PC-9 (cell line): ENCODE measurements at regions not wholly inside any gene's neighbourhood (a gene's known extent, or its start where the extent isn't known, plus 50 kb on each side); places are given as distances from the start of the nearest gene placed in this dataset.

Experiments used
- BruUV-seq: library from RNA; stranded (reverse); fragments of 400-500 nt; replicated peaks from 2 replicates; lab custom pipeline; 2021; lab: Mats Ljungman, UMichigan
- CTCF ChIA-PET: fragments of 300-600 bp; sonication (Branson Sonifier 250); formaldehyde crosslinking; loops from one replicate; lab custom pipeline; 2022; ENCODE audit warnings: antibody characterized with exemption; lab: Charles Lee
- POLR2A ChIA-PET: fragments of 300-600 bp; sonication (Branson Sonifier 250); formaldehyde crosslinking; loops from one replicate; lab custom pipeline; 2022; ENCODE audit warnings: antibody characterized with exemption; ENCODE audit not compliant: unreplicated experiment; lab: Charles Lee
- DNase-seq, 2 experiments: peaks; one replicate each; pipeline versions ENCODE4 v3.0.0 to v3.0.0-alpha.2; 2015 to 2022; ENCODE audit warnings: mixed read lengths in 1 of 2
- H2AFZ ChIP-seq: fragments of 200-600 bp; sonication (generic); 2 replicates; pipeline ENCODE4 v1.8.1; 2017; ENCODE audit warnings: antibody characterized with exemption
- H3F3A ChIP-seq: fragments of 200-600 bp; sonication (generic); 2 replicates; pipeline ENCODE4 v1.8.1; 2017; ENCODE audit warnings: antibody characterized with exemption, mild to moderate bottlenecking, low read depth; ENCODE audit not compliant: insufficient read depth
- H3K27ac ChIP-seq: fragments of 200-600 bp; sonication (generic); 2 replicates; pipeline ENCODE4 v1.6.1; 2016; ENCODE audit warnings: mixed run types
- H3K27me3 ChIP-seq: fragments of 200-600 bp; sonication (generic); 2 replicates; pipeline ENCODE4 v1.6.1; 2016; ENCODE audit warnings: low read depth, mixed run types; ENCODE audit not compliant: insufficient read depth
- H3K36me3 ChIP-seq: fragments of 200-600 bp; sonication (generic); 2 replicates; pipeline ENCODE4 v1.6.1; 2016; ENCODE audit warnings: low read depth, mixed run types
- H3K4me1 ChIP-seq: fragments of 200-600 bp; sonication (generic); replicated peaks from 2 replicates; pipeline ENCODE4 v1.6.1; 2016; ENCODE audit warnings: mixed run types; ENCODE audit not compliant: insufficient read depth
- H3K4me2 ChIP-seq: fragments of 200-600 bp; sonication (generic); 2 replicates; pipeline ENCODE4 v1.6.1; 2017; ENCODE audit warnings: mixed run types
- H3K4me3 ChIP-seq: fragments of 200-600 bp; sonication (generic); 2 replicates; pipeline ENCODE4 v1.6.1; 2016; ENCODE audit warnings: mixed run types
- H3K79me2 ChIP-seq: fragments of 200-600 bp; sonication (generic); 2 replicates; pipeline ENCODE4 v1.6.1; 2017; ENCODE audit warnings: low read depth, mixed run types
- H3K9me2 ChIP-seq: fragments of 200-600 bp; sonication (generic); 2 replicates; pipeline ENCODE4 v1.8.1; 2017; ENCODE audit warnings: mild to moderate bottlenecking; ENCODE audit not compliant: insufficient read depth
- H3K9me3 ChIP-seq: fragments of 200-600 bp; sonication (generic); 2 replicates; pipeline ENCODE4 v1.8.1; 2016; ENCODE audit warnings: low read depth; ENCODE audit not compliant: insufficient read depth
- H4K20me1 ChIP-seq: fragments of 200-600 bp; sonication (generic); 2 replicates; pipeline ENCODE4 v1.8.1; 2017; ENCODE audit not compliant: insufficient read depth
- CTCF ChIP-seq: fragments of 200-600 bp; sonication (generic); conservative IDR thresholded peaks from 2 replicates; pipeline ENCODE4 v1.6.1; 2017; ENCODE audit warnings: mixed run types, antibody characterized with exemption, mild to moderate bottlenecking, moderate library complexity
- EZH2 ChIP-seq: fragments of 200-600 bp; sonication (generic); IDR thresholded peaks from 2 replicates; pipeline ENCODE4 v1.8.0; 2017; ENCODE audit warnings: antibody characterized with exemption, low read depth
- intact Hi-C: fragments of 100-400 bp; cut with micrococcal nuclease; formaldehyde crosslinking; loops from one replicate; pipeline ENCODE4 v1.10.0; 2022; ENCODE audit not compliant: unreplicated experiment

- Histone ChIP-seq H3K36me3 (no peaks in the 10 kb centered on the region), H3K9me2 (no peaks in the 10 kb centered on the region), H3K27me3 (peaks cover 65% of the 10 kb centered on the region), H3K27ac (no peak overlapping the region), H3F3A (no peaks in the 10 kb centered on the region), H3K79me2 (no peaks in the 10 kb centered on the region), H2AFZ (no peak overlapping the region), H4K20me1 (no peaks in the 10 kb centered on the region), H3K4me3 (no peak overlapping the region), H3K4me2 (no peak overlapping the region), H3K9me3 (0 out of 2 replicates have a peak, but pooled peaks cover 5% of the 10 kb centered on the region), H3K4me1 (no peaks in the 10 kb centered on the region)
- no TSS peak for BruUV-seq
- TF ChIP-seq CTCF (no peak), EZH2 (no peak)
- no peak for DNase-seq
- POLR2A ChIA-PET: no interaction called here
- CTCF ChIA-PET: no interaction called here
- intact Hi-C loops: no loop called here
Observed at GRCh38 chr5:4230471-4230785, 634.8 kb downstream of the IRX1 start.

- Histone ChIP-seq H3K36me3 (no peaks in the 10 kb centered on the region), H2AFZ (no peak overlapping the region), H4K20me1 (no peaks in the 10 kb centered on the region), H3K4me3 (no peak overlapping the region), H3K9me2 (no peaks in the 10 kb centered on the region), H3K4me2 (no peak overlapping the region), H3K79me2 (no peaks in the 10 kb centered on the region), H3K27me3 (peaks cover 61% of the 10 kb centered on the region), H3K9me3 (0 out of 2 replicates have a peak, but pooled peaks cover 5% of the 10 kb centered on the region), H3K27ac (no peak overlapping the region), H3F3A (no peaks in the 10 kb centered on the region), H3K4me1 (no peaks in the 10 kb centered on the region)
- TF ChIP-seq CTCF (no peak), EZH2 (no peak)
- intact Hi-C loops: no loop called here
- no peak for DNase-seq
- ChIA-PET CTCF (no interaction called here), POLR2A (no interaction called here)
- no TSS peak for BruUV-seq
Observed at GRCh38 chr5:4230786-4231641, 635.4 kb downstream of the IRX1 start.

- Histone ChIP-seq H2AFZ (no peak overlapping the region), H3K4me2 (no peak overlapping the region), H3K79me2 (no peaks in the 10 kb centered on the region), H3K9me3 (0 out of 2 replicates have a peak, but pooled peaks cover 5% of the 10 kb centered on the region), H4K20me1 (no peaks in the 10 kb centered on the region), H3K27me3 (peaks cover 50% of the 10 kb centered on the region), H3K36me3 (no peaks in the 10 kb centered on the region), H3K4me1 (no peaks in the 10 kb centered on the region), H3K9me2 (no peaks in the 10 kb centered on the region), H3K4me3 (no peak overlapping the region), H3K27ac (no peak overlapping the region), H3F3A (no peaks in the 10 kb centered on the region)
- no peak for DNase-seq
- POLR2A ChIA-PET: no interaction called here
- TF ChIP-seq CTCF (no peak), EZH2 (no peak)
- BruUV-seq: no TSS peak
- CTCF ChIA-PET: no interaction called here
- intact Hi-C loops: no loop called here
Observed at GRCh38 chr5:4232084-4232483, 636.5 kb downstream of the IRX1 start.
